Stomach (tissue), 4 donors: ENCODE measurements at regions not wholly inside any gene's neighbourhood (a gene's known extent, or its start where the extent isn't known, plus 50 kb on each side); places are given as distances from the start of the nearest gene placed in this dataset.

Source experiments
- EP300 ChIP-seq: sonication (generic); formaldehyde crosslinking; IDR thresholded peaks from one replicate; pipeline ENCODE4 v1.6.1; 2017; ENCODE audit warnings: antibody characterized with exemption
- TF ChIP-seq, protein P1 (sequence below), 7 experiments: fragments of 450-650 bp in 4 of 7; fragments of 200-600 bp in 3 of 7; sonication (generic) in 3 of 7; IDR thresholded peaks; one replicate each; pipeline ENCODE4 v1.5.1; 2016 to 2019; ENCODE audit warnings: antibody characterized with exemption in 7 of 7, control low read depth in 2 of 7, mild to moderate bottlenecking in 1 of 7

GRCh38 chr9:16921855-16922254 is 51.4 kb upstream of the BNC2 start:
- no peak for TF ChIP-seq EP300
- TF ChIP-seq, protein P1, sequence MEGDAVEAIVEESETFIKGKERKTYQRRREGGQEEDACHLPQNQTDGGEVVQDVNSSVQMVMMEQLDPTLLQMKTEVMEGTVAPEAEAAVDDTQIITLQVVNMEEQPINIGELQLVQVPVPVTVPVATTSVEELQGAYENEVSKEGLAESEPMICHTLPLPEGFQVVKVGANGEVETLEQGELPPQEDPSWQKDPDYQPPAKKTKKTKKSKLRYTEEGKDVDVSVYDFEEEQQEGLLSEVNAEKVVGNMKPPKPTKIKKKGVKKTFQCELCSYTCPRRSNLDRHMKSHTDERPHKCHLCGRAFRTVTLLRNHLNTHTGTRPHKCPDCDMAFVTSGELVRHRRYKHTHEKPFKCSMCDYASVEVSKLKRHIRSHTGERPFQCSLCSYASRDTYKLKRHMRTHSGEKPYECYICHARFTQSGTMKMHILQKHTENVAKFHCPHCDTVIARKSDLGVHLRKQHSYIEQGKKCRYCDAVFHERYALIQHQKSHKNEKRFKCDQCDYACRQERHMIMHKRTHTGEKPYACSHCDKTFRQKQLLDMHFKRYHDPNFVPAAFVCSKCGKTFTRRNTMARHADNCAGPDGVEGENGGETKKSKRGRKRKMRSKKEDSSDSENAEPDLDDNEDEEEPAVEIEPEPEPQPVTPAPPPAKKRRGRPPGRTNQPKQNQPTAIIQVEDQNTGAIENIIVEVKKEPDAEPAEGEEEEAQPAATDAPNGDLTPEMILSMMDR (IDR thresholded peaks at IDR 0.05): no peak
